MM.1S (cell line): ENCODE measurements at regions not wholly inside any gene's neighbourhood (a gene's known extent, or its start where the extent isn't known, plus 50 kb on each side); places are given as distances from the start of the nearest gene placed in this dataset.
"Not testable (repeated sequence)": the region's sequence is repeated elsewhere in the genome, so short reads cannot be mapped to it uniquely, and the experiment has no call there.

Experiments
- DNase-seq: peaks from one replicate; pipeline ENCODE4 v3.0.0-alpha.2; 2015
- H2AFZ ChIP-seq: fragments of 300-600 bp; sonication (generic); 2 replicates; pipeline ENCODE4 v1.6.0; 2016; ENCODE audit warnings: antibody characterized with exemption, low read length
- H3F3A ChIP-seq: fragments of 300-600 bp; sonication (generic); 2 replicates; pipeline ENCODE4 v1.6.1; 2016; ENCODE audit warnings: mild to moderate bottlenecking, antibody characterized with exemption, low read length, moderate library complexity, mixed read lengths; ENCODE audit not compliant: insufficient read depth
- H3K27ac ChIP-seq: fragments of 300-600 bp; sonication (generic); 2 replicates; pipeline ENCODE4 v1.5.1; 2016; ENCODE audit warnings: mild to moderate bottlenecking, low read length
- H3K27me3 ChIP-seq: fragments of 300-600 bp; sonication (generic); replicated peaks from 2 replicates; pipeline ENCODE4 v1.6.0; 2016; ENCODE audit warnings: low read length; ENCODE audit not compliant: insufficient read depth
- H3K36me3 ChIP-seq: fragments of 300-600 bp; sonication (generic); replicated peaks from 2 replicates; pipeline ENCODE4 v1.6.1; 2016; ENCODE audit warnings: mild to moderate bottlenecking, low read length, mixed read lengths; ENCODE audit not compliant: insufficient read depth
- H3K4me1 ChIP-seq: fragments of 300-600 bp; sonication (generic); 2 replicates; pipeline ENCODE4 v1.6.1; 2016; ENCODE audit warnings: low read length, mixed read lengths
- H3K4me2 ChIP-seq: fragments of 300-600 bp; sonication (generic); 2 replicates; pipeline ENCODE4 v1.6.0; 2016; ENCODE audit warnings: low read depth, low read length
- H3K4me3 ChIP-seq: fragments of 300-600 bp; sonication (generic); 2 replicates; pipeline ENCODE4 v1.5.1; 2016; ENCODE audit warnings: low read length, mixed read lengths
- H3K79me2 ChIP-seq: fragments of 300-600 bp; sonication (generic); 2 replicates; pipeline ENCODE4 v1.6.1; 2016; ENCODE audit warnings: mixed run types, low read length, mixed read lengths
- H3K9ac ChIP-seq: fragments of 300-600 bp; sonication (generic); 2 replicates; pipeline ENCODE4 v1.6.1; 2016; ENCODE audit warnings: low read length, mixed read lengths
- H3K9me2 ChIP-seq: fragments of 300-600 bp; sonication (generic); replicated peaks from 2 replicates; pipeline ENCODE4 v1.6.1; 2016; ENCODE audit warnings: mild to moderate bottlenecking, low read length, mixed read lengths; ENCODE audit not compliant: insufficient read depth
- H3K9me3 ChIP-seq: fragments of 300-600 bp; sonication (generic); replicated peaks from 2 replicates; pipeline ENCODE4 v1.6.1; 2016; ENCODE audit warnings: mild to moderate bottlenecking, low read length, mixed read lengths; ENCODE audit not compliant: insufficient read depth
- H4K20me1 ChIP-seq: fragments of 300-600 bp; sonication (generic); 2 replicates; pipeline ENCODE4 v1.6.1; 2016; ENCODE audit warnings: mild to moderate bottlenecking, low read length, moderate library complexity, mixed read lengths; ENCODE audit not compliant: insufficient read depth
- EZH2 ChIP-seq: fragments of 300-600 bp; sonication (generic); optimal IDR thresholded peaks from 2 replicates; pipeline ENCODE3; 2017; ENCODE audit warnings: low read depth, mild to moderate bottlenecking, antibody characterized with exemption, low read length, mixed read lengths
- EZH2phosphoT487 ChIP-seq: fragments of 300-600 bp; sonication (generic); IDR thresholded peaks from 2 replicates; pipeline ENCODE4 v1.6.1; 2018; ENCODE audit warnings: antibody characterized with exemption, low read length
- TF ChIP-seq, protein P1 (sequence below): fragments of 300-600 bp; sonication (generic); IDR thresholded peaks from 2 replicates; pipeline ENCODE4 v1.5.1; 2016; ENCODE audit warnings: antibody characterized with exemption, low read length, mixed read lengths

DNA sequence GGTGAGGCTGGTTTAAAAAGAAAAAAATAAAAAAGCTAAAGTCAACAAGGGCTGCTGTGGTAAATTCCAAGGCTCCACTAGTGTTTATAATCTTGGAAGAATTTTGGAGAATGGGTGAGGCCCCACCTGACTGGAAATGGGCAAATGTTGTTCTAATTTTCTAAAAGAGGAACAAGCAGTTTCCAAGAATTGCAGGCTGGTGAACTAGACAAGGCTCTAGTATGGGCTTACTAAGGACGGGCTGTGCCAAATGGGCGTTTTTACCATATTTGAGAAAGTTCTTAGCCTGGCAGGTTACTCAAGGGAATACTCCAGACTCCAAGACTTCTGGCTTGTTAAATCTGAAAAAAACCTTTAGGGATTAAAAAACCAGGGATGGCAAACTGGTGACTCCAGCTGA lies 67.0 kb upstream of the ABHD2 start:
- Histone ChIP-seq H3K27ac (no peak overlapping the region), H3K36me3 (no peaks in the 10 kb centered on the region), H3K4me3 (no peak overlapping the region), H3K9me3 (no peaks in the 10 kb centered on the region), H2AFZ (no peak overlapping the region), H4K20me1 (no peaks in the 10 kb centered on the region), H3K4me1 (peaks cover 14% of the 10 kb centered on the region), H3K9ac (no peak overlapping the region), H3K79me2 (no peaks in the 10 kb centered on the region), H3K4me2 (no peak overlapping the region), H3K27me3 (no peaks in the 10 kb centered on the region), H3F3A (no peaks in the 10 kb centered on the region), H3K9me2 (no peaks in the 10 kb centered on the region)
- no peak for DNase-seq
- TF ChIP-seq, protein P1, sequence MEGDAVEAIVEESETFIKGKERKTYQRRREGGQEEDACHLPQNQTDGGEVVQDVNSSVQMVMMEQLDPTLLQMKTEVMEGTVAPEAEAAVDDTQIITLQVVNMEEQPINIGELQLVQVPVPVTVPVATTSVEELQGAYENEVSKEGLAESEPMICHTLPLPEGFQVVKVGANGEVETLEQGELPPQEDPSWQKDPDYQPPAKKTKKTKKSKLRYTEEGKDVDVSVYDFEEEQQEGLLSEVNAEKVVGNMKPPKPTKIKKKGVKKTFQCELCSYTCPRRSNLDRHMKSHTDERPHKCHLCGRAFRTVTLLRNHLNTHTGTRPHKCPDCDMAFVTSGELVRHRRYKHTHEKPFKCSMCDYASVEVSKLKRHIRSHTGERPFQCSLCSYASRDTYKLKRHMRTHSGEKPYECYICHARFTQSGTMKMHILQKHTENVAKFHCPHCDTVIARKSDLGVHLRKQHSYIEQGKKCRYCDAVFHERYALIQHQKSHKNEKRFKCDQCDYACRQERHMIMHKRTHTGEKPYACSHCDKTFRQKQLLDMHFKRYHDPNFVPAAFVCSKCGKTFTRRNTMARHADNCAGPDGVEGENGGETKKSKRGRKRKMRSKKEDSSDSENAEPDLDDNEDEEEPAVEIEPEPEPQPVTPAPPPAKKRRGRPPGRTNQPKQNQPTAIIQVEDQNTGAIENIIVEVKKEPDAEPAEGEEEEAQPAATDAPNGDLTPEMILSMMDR = no peak
- no peak for TF ChIP-seq EZH2
- no peak for TF ChIP-seq EZH2phosphoT487

DNA sequence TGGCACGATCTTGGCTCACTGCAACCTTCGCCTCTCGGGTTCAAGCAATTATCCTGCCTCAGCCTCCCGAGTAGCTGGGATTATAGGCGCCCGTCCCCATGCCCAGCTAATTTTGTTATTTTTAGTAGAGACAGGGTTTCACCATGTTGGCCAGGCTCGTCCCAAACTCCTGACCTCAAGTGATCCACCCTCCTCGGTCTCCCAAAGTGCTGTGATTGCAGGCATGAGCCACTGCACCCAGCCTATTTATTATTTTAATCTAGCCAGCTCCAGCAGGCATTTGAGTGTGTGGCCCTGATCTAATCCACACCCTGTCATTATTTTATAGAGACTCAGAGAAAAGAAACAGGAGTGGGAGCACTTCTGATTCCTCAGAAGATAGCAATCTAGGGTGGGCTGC lies 66.4 kb upstream of the ABHD2 start:
- H3K79me2 ChIP-seq, DNase-seq, H2AFZ ChIP-seq, H3F3A ChIP-seq, H3K4me3 ChIP-seq, H3K9me3 ChIP-seq, H3K9me2 ChIP-seq, H4K20me1 ChIP-seq, H3K27me3 ChIP-seq, H3K36me3 ChIP-seq, H3K9ac ChIP-seq, H3K4me2 ChIP-seq, H3K27ac ChIP-seq: not testable (repeated sequence)
- H3K4me1 ChIP-seq = peaks cover 14% of the 10 kb centered on the region

DNA sequence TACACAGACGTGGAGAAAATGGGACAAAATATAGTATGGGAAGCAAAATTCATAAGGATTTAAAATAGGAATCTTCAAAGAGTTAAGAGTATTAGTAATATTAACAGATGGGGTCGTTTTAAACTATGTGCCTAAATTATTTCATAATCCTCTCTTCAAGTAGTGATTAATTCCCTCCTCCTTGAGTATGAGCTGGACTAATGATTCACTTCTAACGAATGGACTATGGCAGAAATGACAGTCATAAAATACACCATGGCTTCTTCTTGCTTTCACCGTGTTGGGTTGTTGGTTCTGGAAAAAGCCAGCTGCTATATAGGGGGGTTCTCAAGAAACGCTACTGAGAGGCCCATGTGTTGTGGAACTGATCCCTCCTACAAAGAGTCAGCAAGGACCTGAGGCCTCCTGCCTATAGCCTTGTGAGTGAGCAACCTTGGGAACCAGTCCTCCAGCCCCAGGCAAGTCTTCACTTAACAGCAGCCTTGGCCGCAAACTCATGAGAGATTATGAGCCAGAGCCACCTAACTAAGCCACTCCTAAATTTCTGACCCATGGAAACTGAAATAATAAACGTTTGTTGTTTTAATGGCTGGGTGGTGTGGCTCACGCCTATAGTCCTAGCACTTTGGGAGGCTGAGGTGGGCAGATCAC lies 64.8 kb upstream of the ABHD2 start:
- Histone ChIP-seq H3K4me3 (no peak overlapping the region), H3K27me3 (no peaks in the 10 kb centered on the region), H4K20me1 (no peaks in the 10 kb centered on the region), H2AFZ (no peak overlapping the region), H3F3A (no peaks in the 10 kb centered on the region), H3K4me1 (peaks cover 9% of the 10 kb centered on the region), H3K36me3 (no peaks in the 10 kb centered on the region), H3K79me2 (no peaks in the 10 kb centered on the region), H3K9me2 (no peaks in the 10 kb centered on the region), H3K9me3 (no peaks in the 10 kb centered on the region), H3K4me2 (no peak overlapping the region), H3K27ac (no peak overlapping the region), H3K9ac (no peak overlapping the region)
- TF ChIP-seq EZH2 (no peak), EZH2phosphoT487 (no peak)
- TF ChIP-seq, protein P1 = no peak
- no peak for DNase-seq

DNA sequence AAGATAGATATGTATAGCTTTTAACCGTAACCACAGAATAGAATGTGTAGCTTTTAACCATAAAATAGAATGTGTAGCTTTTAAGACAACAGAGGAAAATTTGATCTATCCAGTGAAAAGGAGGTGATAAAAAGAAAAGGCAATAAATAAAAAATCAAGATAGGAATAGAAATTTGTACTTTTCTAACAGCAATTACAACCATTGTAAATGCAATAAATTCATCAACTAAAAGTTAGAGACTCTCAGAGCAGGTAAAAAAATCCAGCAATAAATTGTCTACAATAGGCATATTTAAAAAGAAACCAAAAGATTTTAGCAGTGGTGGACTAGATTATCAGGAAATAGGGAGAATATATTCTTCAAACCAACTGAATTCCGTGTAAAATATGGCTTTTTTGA lies 63.8 kb upstream of the ABHD2 start:
- Histone ChIP-seq H2AFZ (no peak overlapping the region), H3K36me3 (no peaks in the 10 kb centered on the region), H3K79me2 (no peaks in the 10 kb centered on the region), H3K9me2 (no peaks in the 10 kb centered on the region), H3F3A (no peaks in the 10 kb centered on the region), H3K27me3 (no peaks in the 10 kb centered on the region), H3K9ac (no peak overlapping the region), H3K27ac (no peak overlapping the region), H3K4me2 (no peak overlapping the region), H4K20me1 (no peaks in the 10 kb centered on the region), H3K4me3 (no peak overlapping the region), H3K9me3 (no peaks in the 10 kb centered on the region), H3K4me1 (peaks cover 3% of the 10 kb centered on the region)
- DNase-seq = no peak
- TF ChIP-seq EZH2 (no peak), EZH2phosphoT487 (no peak)
- TF ChIP-seq, protein P1 = no peak
